HG03469 (cell line): ENCODE measurements at regions not wholly inside any gene's neighbourhood (a gene's known extent, or its start where the extent isn't known, plus 50 kb on each side); places are given as distances from the start of the nearest gene placed in this dataset.

Experiments used
- ATAC-seq: cut with Tn5 transposase; IDR thresholded peaks from one replicate; pipeline ENCODE4 v1.9.1; 2021; ENCODE audit warnings: mild to moderate bottlenecking, moderate library complexity, moderate number of reproducible peaks; ENCODE audit not compliant: unreplicated experiment

DNA sequence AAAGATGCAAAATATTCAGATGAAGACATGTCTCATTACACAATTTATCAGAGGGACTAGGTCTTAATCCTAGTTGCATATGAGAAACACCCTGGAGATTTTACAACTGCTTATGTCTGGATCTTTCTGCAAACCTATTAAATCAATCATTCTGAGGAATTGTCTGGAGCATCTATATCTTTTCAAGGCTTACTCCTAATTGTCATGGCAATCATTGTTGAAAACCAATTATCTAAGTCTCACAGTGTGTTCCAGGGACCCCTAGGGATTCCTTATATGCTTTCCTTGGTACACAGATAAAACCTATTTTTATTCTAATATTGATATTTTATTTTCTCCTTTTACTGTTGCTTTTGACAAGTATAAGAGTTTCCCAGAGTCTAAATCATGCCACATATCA lies 696.9 kb upstream of the EYS start:
- no peak for ATAC-seq

DNA sequence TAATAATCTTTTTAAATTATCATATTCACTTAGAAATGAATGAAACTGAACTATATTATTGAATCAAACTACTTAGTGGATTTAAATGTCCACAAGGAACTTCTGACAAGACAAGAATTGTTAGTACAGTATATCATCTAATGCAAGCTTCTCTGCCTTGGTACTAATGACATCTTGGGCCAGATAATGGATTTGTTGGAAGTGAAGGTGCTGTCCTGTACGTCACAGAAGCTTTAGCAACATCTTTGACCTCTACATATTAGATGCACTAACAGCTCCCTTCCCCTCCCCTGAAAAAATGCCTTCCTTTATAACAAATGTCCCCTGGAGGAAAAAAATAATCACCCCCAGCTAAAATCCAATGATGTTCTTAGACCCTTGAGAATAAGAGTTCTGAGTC lies 695.8 kb upstream of the EYS start:
- no peak for ATAC-seq

DNA sequence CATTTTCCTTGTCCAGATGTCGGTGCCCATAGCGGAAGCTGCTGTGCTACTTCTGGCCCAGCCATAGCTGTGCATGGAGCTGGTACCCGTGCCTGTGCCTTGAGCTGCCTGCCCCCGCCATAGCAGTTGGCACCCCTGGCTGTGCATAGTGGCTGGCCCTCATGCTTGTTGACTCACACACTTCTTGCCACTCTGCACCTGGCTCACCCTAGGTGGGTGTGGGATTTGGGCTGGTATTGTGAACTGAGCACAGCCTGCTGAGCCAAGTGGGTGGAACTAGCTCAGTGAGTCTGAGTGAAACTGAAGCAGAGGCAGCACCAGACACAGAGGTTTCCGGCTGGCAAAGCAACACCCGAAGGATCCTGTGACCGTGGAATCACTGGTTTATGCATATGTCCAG lies 689.5 kb upstream of the EYS start:
- ATAC-seq = no peak

DNA sequence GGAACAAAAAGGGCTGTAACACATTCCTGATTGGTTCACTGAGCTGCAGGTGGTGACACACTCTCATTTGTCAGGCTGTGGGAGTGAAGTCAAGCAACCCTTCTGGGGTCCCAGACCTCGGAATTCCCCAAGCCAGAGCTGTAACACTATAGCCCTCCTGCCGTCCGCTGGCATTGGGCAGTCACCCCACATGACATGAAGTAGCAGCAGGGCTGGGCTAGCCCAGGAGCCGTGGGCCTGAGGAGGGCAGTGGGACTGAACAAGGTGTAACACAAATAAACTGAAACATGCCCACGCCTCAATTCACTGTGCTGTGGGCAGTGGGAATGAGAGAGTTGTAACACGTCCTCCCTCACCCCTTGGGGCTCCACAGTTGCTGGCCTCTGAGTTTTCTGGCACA lies 689.1 kb upstream of the EYS start:
- no peak for ATAC-seq

DNA sequence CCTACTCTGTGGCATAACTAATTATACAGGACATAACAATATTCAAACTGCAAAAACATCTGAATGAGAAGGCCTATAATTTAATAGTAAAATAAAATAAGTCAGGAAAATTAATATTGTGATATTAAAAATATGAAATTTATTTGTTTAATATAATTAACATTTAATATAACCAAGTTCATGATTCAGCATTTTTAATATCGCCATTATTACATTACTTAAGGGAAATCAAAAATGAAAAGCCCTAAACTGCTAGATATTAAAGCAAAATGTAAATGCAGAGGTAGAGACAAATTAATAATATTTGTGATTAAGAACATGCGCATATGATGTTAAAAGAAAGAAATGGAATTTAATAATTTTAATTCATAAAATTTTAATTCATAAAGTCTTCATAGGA lies 683.4 kb upstream of the EYS start:
- no peak for ATAC-seq

DNA sequence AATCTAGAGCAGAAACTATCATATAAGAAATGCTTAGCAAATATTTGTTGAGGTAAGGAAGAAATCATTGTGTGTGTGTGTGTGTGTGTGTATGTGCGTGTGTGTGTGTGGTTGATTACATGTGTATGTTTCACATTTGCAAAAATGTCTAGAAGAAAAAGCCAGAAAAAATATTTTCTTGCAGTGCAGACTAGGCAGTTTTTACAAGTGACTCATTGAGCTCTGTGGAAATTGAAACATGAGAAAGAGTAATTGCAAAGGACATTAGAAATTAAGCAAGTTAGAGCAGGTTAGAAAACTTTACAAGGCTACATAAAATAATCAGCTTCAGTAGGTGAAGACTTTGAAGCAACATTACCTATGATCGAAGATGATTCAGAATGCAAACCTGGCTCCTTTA lies 669.0 kb upstream of the EYS start:
- ATAC-seq = no peak

DNA sequence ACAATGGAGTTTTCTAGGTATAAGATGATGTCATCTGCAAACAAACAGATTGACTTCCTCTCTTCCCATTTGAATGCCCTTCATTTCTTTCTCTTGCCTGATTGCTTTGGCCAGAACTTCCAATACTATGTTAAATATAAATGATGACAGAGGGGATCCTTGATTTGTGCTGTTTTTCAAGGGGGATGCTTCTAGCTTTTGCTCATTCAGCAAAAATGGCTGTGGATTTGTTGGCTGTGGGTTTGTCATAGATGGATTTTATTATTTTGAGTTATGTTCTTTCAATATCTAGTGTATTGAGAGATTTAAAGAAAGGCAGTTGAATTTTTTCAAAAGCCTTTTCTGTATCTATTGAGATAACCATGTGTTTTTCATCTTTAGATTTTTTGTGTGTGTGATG lies 662.4 kb upstream of the EYS start:
- ATAC-seq = no peak

DNA sequence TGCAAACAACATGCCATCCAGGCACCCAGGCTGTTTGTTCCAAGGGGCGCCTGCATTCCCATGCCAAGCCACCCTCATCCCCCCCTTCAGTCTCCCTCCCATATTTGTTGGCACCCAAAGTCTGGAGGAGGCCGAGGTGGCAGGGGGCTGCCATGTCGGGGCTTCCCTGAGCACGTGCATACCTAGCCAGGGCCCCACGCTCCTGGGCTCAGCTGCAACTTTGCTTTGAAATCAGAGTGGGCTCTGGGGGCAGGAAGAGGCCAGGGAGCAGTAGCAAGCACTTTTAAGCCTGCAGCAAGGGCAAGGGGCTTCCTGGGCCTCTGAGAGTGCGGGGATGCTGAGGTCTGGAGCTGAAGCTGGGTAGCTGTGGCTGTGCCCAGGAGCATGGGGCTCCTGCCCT lies 655.9 kb upstream of the EYS start:
- no peak for ATAC-seq

DNA sequence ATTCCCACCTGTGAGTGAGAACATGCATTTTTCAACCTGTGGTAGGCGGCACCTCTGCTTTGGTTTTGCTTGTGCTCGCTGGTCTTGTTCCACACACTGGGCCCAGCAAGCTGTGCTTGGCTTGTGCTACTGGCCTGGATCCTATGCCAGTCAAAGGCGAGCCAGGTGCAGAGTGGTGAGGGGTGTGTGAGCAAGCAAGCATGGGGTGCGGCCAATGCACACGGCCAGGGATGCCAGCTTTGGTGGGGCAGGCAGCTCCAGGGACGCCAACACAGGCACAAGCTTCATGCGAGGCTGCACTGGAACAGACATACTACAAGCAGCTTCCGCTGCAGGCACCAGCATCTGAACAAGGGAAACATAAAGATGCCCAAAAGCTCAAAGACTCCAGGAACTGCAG lies 654.9 kb upstream of the EYS start:
- no peak for ATAC-seq

DNA sequence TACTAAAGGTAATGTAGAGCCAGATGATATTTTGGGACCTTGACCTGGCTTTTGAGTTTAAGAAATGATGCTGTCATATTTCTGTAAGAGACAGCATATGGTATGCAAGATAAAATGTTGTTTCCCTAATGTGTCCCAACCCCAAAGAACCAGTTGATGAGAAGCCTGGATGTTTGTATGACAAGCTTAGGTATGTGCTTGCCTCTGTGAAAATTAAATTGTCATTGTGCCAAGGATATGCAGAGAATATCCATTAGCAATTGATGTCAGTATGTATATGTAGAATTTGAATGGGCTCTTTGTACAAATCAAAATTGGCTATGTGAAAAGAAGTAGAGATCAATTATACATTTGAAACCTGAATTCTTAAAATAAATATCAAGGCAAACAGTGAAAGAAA lies 650.8 kb upstream of the EYS start:
- ATAC-seq = no peak

DNA sequence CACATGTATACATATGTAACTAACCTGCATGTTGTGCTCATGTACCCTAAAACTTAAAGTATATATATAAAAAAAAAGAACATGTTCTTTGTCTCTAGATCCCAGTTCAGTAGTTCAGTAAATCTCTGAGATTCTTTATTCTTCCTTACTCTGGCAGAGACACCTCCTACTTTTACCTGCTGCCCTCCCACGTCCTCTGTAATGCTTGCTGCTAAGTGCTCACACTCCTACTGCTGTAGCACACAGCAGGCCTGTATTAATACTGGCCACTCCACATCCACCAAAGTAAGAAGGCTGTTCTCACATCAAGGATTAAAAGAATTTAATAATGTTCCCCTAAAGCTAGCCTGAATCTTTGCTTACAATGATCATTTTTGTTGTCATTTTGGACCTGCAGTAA lies 648.4 kb upstream of the EYS start:
- ATAC-seq = no peak

DNA sequence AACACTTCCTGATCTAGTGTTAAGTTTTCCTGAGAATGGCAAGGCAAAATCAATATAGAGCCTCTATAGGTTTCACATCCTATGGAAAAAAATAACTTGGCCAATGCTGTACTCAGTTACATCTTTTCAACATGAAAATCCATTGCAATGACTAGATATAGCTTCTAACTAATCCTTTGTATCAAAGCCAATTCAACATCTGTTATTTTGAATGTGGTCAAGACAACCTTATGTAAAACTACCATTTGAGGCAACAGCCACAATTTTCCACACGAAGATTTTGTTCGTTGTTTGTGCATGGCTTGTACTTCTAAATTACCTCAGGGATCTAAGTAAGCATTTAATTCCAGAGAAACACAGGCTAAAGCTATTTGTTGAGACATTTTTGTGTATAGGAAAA lies 637.8 kb upstream of the EYS start:
- no peak for ATAC-seq

DNA sequence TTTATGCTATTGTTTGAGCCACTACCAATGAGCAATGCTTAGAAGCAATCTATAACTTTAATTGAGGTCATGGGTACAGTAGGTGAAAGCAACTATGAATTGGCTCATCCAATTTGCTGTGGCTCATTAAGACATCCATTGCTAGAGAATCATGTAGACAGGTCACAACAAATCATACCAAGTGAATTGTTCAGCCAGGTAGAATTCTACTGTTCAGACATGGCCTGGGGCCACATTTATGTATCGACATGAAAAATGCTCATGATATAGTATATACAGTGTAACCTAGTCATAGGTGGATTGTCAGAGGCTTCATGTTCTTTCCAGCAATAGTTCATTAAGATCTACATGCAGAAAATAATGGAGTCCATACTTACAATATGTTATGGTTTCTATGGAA lies 633.7 kb upstream of the EYS start:
- ATAC-seq = no peak

DNA sequence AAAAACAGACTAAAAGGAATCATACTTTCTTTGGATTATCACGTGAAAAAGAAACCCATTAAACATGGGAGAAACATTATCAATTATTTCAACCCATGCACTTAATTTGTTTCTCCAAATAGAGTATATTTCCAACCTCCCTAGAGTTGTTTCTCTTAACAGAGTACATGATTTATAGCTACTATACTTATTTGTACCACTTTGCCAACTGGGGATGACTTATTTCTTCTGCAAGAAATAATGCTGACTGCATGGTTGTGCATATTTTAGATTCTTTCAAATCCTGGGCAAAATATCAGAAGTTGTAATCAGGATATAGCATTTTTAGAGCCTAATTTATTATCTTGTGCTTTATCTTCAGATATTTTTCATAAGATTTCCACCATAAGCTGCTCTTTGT lies 629.1 kb upstream of the EYS start:
- no peak for ATAC-seq

DNA sequence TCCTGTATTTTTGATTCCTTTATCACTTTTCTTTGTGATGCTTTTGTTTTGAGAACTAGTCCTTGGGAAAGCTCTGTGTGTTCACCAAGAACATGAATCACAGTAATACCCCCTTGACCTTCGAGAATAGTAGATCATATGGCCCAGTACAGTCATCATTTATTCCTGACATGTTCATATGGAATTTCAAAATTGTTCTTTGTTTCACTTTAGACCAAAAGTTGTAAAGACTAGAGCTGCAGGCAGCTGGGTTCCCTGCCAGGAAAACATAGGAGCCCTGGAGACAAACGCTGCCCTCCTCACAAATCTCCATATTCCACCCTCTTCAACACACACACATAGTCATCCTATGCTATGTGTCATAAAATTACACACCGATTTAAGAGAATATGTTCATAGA lies 621.2 kb upstream of the EYS start:
- ATAC-seq = no peak

DNA sequence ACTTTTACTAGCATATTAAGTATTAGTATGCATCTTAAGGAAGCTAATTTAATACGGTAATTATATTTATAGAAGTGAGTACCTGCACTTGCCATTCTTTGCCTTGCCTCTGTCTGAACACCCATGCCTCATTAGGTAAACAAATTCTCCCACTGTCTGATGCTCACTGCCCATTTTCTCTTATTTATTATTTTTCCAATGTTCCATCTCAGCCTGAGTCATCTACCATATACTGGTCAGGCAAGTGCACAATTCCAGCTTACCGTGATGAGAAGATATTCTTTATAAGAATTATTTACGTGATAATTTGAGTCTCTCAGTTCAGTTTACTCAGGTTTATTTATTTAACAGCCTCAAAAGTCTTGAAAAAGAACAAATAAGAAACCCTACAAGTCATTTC lies 619.2 kb upstream of the EYS start:
- ATAC-seq = no peak

DNA sequence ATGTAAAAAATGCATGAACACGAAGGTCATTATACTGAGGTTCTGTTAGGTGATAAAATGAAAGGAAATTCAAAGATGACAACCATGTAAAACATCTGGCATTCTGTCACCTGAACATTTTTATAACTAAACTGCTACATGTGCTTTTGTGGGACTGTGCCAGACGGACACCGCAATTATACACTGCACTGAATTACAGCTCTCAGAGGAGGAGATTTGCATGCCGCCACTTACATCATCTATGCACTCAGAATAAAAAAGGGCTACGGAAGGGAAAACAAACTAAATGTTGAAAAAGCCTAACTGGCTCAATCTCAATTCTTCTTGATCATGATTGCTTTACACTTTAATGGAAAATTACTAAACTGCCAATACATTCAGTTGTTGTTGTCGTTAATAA lies 614.0 kb upstream of the EYS start:
- no peak for ATAC-seq

DNA sequence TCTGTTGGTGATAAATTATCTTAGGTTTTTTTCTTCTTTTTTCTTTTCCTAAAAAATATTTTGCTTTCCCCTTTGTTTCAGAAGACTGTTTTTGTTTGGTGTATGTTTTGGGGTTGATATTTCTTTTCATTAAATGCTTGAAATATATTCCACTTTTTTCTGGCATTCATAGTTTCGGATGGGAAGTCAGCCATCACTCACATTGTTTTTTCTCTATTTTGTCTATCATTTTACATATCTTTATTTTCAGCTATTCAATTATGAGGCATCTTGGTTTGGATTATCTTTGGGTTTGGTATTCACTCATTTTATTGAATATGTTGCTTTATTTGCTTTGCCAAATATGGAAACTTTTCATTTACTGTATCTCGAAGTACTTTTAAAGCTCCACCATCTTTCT lies 600.5 kb upstream of the EYS start:
- ATAC-seq = no peak

DNA sequence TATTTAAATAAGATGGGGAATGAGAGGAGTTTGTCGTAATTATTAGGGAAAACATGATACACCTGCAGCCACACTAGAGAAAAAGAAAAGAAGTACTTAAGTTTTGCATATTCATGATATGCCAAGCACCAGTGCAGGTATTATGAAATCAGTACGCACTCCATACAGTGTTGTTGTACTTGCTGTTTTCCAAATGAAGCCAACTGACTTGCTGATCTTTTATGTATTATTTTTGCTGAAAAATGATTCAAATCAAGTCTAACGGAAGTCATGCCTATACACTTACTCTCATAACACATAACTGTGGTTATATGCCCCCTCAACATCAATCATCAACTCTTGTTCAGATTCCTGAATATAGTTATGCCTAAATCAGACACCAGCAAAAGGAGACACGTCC lies 584.9 kb upstream of the EYS start:
- ATAC-seq = no peak

DNA sequence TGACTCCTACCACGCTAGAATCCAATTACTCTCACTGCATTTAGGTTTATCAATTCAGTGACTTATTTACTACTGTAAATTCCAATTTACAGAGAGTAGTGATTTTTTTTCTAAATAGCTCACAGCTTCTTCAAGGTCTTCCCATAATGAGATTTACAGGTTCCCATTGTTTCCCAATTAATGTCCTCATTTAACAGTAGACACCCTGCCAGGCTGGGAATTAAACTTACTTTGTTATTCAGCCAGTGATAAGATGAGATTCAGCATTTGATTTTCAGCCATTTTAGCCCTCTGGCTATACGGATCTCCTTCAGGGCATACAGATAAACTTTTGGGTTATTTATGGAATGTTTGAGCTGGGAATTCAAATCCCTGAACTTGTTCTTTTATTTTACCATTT lies 582.9 kb upstream of the EYS start:
- no peak for ATAC-seq

DNA sequence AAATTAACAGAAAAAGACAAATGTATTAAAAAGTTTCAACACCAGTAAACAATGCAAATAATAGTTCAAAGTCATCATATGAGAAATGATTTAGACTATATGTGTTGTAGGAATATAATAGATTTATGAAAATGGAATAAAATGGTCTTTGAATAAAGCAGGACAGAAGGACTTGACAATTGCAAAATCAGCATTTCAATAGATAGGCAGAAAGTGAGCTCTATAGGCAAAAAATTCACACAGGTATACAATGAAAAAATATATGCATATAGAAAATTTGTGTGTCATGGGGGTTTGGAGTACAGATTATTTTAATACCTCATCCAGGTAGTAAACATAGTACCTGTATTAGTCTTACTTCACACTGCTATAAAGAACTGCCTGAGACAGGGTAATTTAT lies 571.1 kb upstream of the EYS start:
- ATAC-seq = no peak

DNA sequence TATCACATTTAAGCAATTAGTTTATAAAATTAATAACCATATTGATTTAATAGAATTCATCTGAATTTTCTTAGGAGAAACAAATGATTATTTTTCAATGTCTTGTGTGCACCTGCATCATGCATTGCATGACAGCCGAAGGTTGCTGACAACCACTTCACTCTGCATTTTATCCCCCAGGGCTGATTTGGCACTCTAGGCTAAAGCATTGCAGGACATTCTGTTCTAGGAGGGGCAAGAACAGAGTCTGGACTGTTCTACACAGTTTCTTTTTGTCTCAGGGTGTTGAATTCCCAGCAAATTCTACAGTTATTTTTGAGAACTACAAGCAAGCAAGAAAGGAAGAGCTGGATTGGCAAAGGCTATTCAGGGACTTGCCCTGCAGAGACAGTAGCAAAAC lies 570.4 kb upstream of the EYS start:
- ATAC-seq = no peak

DNA sequence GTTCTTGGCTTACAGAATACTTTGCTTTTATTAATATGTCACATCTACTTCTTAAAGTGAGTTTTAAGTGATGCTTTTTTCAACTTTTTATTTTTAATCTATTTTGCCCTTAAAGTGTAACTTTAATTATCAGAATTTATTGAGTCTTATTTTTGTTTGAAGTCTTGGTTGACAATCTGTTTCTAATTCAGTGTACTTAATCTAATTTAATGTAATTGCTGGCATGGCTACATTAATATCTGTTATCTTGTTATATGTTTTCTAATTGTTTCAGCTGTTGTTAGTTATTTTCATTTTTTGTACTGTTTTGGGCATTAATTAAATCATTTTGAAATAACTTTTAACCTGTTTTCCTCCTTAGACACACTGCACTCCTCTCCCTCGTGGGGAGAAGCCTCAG lies 558.7 kb upstream of the EYS start:
- ATAC-seq = no peak

DNA sequence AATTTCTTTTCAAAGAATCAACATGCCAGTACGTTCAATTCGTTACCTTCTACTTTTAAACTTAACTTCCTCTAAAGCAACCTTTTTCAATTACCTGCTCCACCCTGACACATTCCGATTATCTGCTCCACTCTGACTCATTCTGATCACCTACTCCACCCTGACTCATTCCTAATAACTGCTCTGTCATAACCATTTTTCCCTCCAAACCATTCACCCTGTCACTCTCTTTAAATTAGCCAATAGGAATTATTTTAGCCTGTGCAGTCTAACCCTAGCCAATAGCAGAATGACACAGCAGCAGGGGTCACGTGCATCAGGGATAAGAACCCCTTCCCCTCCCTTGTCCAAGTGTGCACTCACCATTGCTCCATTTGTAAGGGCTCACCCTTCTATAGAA lies 557.4 kb upstream of the EYS start:
- ATAC-seq = no peak
